ENCODE measurements at regions not wholly inside any gene's neighbourhood (a gene's known extent, or its start where the extent isn't known, plus 50 kb on each side); places are given as distances from the start of the nearest gene placed in this dataset.
"Not testable (repeated sequence)": the region's sequence is repeated elsewhere in the genome, so short reads cannot be mapped to it uniquely, and the experiment has no call there.

DNA sequence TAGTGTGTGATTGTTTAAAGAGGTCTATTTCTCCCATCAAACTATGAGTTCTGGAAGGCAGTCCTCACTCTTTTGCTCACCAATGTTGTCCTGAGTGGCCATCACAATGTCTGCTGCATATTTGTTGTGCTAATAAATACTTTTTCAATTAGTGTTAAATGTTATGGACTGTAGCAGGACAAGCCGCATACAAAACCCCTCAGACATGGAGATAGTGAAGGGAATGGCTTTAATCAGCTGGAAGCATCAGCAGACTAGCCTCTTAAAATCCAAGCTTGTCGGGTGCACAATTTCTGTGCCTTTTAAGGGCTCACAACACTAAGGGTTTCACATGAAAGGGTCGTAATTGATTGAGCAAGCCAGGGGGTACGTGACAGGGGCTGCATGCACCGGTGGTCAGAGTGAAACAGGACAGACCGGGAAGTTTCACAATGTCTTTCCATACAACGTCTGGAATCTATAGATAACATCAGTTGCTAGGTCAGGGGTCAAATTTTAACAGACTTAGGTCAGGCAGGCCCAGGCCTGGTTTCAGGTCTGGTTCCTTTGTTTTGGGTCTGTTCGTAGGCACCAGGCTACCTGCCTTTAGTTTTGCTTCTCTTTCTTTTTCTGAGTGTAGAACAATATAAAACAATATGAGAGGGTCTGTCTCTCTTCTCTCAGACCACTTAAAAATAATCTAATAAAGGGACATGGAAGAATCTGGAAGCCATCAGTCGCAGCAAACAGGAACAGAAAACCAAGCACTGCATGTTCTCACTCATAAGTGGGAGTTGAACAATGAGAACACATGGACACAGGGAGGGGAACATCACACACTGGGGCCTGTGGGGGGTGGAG, 327.6 kb upstream of the HTR1E start:
- DNase-seq (ENCODE audit: low spot score): no peak

DNA sequence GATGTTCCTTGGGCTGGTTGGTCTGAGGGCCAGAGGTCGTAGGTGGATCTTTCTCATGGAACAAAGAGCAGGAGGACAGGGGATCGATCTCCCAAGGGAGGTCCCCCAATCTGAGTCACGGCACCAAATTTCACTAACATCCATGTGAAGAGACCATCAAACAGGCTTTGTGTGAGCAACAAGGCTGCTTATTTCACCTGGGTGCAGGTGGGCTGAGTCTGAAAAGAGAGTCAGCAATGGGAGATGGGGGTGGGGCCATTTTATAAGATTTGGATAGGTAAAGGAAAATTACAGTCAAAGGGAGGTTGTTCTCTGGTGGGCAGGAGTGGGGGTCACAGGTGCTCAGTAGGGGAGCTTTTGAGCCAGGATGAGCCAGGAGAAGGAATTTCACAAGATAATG, 334.0 kb upstream of the HTR1E start:
- DNase-seq (ENCODE audit: low spot score): not testable (repeated sequence)

DNA sequence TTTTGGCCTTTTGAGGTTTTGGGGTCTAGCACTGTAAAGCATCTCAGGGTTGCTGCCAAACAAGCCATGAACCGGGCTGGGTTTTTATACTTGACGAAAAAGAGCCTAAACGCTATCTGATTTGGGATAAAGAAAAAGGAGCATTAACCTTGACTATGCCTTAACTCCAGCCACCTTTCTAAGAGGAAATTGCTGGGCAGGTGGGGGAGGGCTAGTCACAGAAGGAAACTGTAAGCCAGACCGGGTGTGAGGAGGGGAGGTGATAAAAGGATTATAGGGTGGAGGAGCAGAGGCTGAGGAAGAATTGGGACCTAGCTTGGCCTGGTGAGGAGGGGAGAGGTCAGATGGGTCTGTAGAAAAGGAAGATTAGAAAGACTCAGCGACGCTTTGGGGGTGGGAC, 335.2 kb upstream of the HTR1E start:
- not testable (repeated sequence) for DNase-seq (ENCODE audit: low spot score)

DNA sequence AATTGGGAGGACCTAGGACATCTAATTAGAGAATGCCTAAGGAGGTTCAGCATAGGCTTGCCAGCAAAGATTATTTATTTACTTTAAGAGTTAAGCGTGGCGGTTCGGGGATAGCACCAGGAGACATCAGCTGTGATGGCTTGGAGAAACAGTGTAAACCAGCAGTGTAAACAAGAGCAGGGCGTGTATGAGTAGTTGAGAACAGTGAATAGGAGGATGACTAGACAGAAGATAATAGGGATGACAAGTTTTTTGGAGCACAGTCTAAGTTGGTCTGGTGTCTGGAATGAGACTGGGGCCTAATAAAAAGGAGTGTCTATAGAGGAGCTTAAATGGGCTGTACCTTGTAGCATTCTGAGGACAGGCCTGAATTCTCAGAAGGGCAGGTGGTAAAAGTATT, 338.4 kb upstream of the HTR1E start:
- not testable (repeated sequence) for DNase-seq (ENCODE audit: low spot score)

DNA sequence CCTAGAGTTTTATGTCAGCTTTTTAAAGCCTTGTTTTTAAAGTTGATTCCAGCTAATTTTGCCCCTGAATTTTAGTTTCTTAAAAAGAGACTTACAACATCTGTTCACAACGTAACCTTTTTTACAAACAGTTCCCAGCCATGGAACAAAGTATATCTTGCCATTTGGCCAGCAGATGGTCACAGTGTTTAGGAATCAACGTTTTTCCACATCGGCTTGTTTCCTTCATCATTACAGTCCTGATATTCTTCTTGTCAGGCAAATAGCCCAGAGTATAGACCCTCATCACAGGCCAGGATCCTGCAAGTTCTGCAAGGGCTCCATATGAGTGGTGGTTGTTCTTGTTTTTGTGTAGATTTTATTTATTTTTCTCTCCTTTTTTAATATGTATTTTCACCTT, 341.7 kb upstream of the HTR1E start:
- no peak for DNase-seq (ENCODE audit: low spot score)

DNA sequence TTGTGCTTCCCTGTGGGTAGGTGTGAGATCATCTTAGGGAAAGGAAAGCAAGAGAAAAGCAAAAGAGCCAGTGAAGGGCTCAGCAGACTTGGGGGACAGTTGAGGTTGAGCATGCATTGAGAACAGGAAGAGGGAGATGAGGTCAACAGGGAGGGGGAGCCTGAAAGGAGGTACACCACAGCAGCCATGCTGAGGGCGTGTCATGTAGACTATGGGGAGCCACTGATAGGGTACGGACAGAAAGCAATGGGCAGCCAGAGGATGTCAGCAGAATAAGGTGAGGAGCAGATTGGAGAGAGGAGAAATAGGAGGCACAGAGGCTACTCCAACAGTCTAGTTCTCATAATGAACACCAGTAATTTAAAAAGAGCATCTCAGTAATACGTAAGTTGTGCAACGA, 351.1 kb upstream of the HTR1E start:
- no peak for DNase-seq (ENCODE audit: low spot score)

DNA sequence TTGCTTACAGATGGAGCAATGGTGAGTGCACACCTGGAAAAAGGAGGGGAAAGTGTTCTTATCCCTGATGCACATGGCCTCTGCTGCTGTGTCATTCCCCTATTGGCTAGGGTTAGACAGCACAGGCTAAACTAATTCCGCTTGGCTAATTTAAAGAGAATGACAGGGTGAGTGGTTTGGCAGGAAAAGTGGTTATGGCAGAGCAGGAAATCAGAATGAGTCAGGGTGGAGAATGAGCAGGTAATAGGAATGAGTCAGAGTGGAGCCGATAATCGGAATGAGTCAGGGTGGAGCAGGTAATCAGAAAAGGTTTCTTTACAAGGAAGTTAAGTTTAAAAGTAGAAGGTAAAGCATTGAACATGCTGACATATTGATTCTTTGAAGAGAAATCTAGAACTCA, 355.5 kb upstream of the HTR1E start:
- no peak for DNase-seq (ENCODE audit: low spot score)

DNA sequence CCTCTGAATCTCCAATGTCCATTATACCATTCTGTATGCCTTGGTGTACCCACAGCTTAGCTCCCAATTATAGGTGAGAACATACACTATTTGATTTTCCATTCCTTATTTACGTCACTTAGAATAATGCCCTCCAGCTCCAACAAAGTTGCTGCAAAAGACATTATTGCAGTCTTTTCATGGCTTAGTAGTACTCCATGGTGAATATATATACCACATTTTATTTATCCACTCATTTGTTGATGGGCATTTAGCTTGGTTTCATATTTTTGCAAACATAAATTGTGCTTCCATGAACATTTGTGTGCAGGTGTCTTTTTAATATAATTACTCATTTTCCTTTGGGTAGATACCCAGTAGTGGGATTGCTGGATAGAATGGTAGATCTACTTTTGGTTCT, 374.1 kb upstream of the HTR1E start:
- DNase-seq (ENCODE audit: low spot score): no peak

DNA sequence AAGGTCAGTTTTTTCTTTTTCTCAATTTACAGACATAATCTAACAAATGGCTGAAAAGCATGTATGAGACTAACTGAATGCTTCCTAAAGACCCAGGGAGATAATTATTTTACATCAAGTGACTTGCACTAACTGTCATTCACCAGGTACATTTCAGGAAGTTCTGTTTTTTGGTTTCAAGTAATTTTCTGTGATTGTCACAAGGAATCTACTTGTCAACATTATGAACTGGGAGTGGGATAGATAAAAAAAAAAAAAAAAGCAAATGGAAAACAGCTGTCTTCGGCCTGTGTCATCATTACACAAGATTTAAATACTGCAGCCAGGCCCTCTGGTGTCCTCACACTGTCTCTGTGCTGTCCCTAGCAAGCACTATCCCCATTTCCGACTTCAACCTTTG, 379.0 kb upstream of the HTR1E start:
- DNase-seq (ENCODE audit: low spot score): no peak

DNA sequence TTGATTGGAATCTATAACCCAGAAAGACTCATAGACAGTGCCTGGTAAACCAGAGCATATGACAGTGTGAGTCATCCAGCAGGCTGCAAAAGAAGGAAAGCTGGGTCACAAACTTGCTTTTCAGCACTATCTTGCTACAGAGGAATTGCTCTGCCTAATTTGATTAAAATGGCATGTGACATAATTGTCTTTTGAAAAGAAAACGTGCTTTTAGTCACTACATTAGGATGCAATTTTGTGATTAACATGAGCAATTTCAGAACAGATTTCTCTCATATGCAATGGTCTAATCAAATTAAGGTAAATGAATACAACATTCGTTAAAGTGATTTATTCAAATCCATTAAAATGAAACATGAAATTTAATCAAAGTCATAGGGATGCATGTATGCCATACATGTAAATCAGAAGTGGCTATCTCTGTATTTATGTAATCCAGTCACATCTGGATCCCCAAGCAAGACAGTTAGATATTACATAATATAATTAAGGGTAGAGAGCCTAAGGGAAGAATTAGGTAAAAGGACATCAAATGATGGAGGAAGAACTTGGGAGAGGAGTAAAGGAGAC, 400.0 kb upstream of the HTR1E start:
- no peak for DNase-seq (ENCODE audit: low spot score)

DNA sequence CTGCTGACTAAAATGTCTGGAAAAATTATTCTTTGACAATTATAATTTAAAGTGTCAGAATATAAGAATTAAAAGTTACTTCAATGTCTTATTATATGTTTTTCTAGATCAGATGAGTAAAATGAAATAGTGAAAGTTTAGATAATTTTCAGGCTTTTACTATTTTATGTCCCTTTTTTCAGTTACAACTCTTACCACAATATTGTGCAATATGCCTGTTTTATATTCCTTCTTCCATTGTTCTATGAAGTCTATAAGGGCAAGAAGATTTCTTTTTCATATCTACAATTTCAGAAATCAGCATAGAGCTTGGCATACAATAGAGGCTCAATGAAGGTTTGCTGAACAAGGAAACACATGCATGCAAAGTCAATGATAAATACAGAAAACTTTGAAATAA, 401.2 kb upstream of the HTR1E start:
- no peak for DNase-seq (ENCODE audit: low spot score)

DNA sequence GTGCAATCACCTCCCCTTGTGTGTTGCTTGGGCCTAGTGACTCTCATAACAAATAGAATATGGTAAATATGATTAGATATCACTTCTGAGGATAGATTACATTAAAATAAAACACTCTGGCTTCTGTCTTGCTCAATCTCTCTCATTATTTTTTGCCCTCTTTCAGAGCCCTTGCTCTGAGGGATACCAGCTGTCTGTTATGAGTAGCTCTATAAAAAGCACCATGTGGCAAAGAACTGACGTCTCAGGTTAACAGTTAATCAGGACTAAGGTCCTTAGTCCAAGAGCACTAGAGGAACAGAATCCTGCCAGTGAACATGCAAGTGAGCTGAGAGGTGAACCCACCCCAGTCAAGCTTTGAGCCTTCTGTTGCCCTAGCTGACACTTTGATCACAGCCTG, 402.2 kb upstream of the HTR1E start:
- DNase-seq (ENCODE audit: low spot score): no peak

DNA sequence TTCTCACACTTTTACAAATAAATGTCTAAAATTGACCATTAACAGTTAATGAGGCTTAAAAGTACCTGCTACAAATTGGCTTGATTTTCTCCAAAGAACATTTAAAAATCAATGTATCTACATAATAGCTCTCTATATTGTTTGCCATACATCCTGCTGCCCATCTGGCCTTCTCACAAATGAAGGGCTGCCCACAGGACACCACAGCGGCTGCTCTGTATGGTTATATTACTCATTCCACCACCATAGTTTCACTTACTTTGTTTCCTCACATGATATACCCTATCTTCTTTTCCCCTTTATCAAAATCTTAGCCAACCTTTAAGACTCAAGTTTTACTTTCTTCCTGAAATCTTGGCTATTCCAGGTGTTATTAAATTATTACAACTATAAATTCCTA, 407.7 kb upstream of the HTR1E start:
- no peak for DNase-seq (ENCODE audit: low spot score)

DNA sequence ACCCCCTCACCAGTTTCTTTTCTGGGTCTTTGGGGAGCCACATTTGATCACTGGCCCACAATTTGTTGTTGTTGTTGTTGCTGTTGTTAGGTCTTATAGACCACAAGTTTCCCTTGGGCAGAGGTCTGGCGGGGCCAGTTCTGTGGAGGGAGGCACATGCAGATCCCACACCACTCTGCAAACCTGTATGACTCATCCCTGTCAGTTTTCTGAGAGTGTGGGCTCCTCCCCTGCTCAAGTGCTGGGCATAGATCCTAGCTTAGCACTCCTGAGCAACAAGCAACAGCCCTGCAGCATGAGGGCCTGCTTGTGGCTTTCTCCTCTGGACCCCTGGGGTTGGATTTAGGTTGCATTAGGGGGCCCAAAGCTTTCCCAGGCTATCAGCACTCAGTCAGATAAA, 411.1 kb upstream of the HTR1E start:
- DNase-seq (ENCODE audit: low spot score): no peak

DNA sequence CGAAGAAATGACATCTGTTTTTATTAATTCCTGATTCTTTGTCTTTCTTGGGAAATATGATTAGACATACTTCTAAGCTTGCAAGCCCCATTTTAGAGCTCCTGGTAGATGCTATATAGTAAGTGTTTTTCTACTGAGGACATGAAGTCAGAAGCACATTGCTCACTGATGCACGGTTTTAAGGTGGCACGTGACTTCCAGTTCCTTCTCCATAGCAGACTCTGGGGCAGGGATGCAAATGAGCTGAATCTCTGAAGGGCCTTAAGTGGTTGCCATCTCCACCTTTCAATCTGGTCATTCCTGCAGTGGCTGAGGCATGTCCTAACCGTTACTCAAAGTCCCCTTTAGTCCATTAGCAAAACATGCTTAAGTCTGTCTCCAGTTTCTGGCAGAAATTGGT, 421.2 kb upstream of the HTR1E start:
- no peak for DNase-seq (ENCODE audit: low spot score)

DNA sequence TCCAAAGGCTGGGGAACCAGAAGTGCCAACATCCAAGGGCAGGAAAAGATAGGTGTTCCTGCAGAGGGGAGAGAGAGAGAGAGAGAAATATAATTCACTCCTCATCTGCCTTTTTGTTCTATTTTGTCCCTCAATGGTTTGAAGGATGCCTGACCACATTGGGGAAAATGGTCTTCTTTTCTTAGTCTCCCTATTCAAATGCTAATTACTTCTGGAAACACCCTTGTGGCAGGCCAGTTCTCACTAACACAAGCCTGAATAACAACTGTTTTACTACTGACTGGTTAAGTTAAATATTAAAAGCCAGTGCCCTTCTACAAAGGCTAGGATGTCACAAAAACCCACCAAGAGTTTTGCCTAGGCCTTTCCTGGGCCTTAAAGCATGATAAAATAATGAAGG, 425.4 kb upstream of the HTR1E start:
- DNase-seq (ENCODE audit: low spot score): no peak

DNA sequence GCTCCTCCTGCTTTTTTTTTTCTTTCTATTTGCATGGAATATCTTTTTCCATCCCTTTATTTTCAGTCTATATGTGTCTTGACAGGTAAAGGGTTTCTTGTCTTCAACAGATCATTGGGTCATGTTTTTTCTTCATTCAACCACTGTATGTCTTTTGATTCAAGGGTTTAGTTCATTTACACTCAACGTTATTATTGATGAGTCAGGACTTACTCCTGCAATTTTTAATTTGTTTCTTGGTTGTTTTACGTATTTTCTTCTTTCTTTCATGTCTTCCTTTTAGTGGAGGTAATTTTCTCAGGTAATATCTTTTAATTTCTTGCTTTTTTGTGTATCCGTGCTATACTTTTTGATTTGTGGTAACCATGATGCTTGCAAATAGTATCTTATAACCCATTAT, 429.1 kb upstream of the HTR1E start:
- DNase-seq (ENCODE audit: low spot score): no peak

DNA sequence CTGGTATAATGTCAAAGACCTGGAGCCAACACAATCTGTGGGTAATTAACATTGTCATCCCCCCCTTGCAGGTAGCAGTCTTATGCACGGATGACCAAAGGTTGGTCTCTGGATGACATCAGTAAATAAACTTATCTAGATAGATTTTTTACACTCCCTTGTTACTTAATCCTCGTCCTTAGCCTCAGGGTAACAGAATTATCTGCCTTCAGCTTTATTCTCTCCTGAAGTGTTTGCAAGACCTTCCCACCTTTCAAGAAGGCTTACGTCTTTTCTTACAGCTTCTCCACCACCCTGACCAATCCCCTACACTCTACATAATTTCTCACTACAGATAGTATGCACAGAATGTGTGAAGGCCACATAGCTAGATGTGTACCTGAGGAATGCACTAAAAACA, 434.8 kb upstream of the HTR1E start:
- DNase-seq (ENCODE audit: low spot score): no peak

DNA sequence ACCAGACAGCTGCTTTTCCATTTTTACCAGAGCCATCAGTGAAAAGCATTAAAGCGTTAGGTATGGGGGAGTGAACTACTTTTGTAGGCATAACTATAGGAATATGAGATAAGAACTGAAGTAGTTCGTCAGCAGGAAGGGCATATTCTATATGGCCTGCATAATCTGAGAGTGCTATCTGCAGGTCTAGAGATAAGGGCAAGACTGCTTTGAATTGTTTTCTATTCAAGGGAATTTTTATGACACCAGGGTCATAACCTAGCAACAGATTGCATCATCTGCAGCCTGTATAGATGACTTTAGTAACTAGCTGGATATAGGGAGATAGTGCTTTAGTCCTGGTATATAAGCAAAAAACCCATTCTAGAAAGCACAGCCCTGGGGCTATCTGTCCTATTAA, 437.3 kb upstream of the HTR1E start:
- no peak for DNase-seq (ENCODE audit: low spot score)

DNA sequence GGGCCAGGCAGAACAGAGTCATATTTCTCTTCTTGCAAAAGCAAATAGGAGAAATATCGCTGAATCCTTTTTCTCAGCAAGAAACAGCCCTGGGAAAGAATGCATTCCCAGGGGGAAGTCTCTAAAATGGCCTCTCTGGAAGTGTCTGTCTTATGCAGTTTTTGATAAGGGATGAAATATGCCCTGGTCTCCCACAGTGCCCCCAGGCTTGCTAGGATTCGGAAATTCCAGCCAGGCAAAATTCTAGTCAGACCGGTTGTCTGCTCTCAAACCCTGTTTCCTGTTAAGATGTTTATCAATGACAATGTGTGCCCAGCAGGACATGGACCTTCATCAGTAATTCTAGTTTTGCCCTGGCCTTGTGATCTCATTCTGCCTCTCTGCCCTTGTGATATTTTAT, 448.3 kb upstream of the HTR1E start:
- not testable (repeated sequence) for DNase-seq (ENCODE audit: low spot score)

DNA sequence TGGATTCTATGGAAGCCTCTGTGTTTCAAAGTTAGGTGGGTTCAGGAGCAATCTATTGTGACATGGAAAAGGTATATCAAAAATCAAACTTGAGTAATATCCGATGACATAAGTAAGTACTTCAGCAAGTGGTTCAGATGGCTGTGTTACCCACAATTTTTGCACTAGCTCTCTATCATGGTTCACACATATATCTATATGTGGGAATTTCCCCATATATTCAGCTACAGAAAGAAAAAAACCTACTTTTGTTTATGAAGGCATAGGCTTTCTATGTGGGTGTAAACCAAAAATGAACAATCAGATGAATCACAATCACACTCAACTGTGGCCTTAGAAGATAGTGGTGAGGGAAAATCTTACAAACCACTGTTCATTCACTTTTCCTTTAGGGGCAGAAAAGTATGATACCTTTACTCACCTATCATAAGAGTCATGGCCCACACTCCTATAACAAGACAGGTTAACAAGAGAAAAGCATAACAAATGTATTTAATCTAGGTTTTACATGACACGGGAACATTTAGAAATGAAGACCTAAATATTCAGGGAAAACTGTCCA, 449.6 kb upstream of the HTR1E start:
- DNase-seq (ENCODE audit: low spot score): no peak

DNA sequence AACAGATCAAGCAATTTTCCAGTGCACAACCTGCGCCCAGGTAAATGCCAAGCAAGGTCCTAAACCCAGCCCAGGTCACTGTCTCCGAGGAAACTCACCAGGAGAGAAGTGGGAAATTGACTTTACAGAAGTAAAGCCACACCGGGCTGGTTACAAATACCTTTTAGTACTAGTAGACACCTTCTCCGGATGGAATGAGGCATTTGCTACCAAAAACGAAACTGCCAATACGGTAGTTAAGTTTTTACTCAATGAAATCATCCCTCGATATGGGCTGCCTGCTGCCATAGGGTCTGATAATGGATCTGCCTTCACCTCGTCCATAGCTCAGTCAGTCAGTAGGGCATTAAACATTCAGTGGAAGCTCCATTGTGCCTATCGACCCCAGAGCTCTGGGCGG, 459.0 kb upstream of the HTR1E start:
- not testable (repeated sequence) for DNase-seq (ENCODE audit: low spot score)

DNA sequence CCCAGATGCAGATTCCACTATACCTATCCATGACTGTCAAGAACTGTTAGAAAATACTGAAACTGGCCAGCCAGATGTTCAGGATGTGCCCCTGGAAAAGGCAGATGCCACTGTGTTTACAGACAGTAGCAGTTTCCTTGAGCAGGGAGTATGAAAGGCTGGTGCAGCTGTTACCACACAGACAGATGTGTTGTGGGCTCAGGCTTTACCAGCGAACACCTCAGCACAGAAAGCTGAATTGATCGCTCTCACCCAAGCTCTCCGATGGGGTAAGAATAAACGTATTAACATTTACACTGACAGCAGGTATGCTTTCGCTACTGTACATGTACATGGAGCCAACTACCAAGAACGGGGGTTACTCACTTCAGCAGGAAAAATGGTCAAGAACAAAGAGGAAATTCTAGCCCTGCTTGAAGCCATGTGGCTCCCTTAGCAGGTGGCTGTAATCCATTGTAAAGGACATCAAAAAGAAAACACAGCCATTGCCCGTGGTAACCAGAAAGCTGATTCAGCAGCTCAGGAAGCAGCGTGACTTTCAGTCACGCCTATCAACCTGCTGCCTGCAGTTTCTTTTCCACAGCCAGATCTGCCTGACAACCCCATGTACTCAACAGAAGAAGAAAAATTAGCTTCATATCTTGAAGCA, 459.7 kb upstream of the HTR1E start:
- DNase-seq (ENCODE audit: low spot score): no peak

Measured in AG08396 (cell line).